HCT116 (cell line): ENCODE measurements at regions not wholly inside any gene's neighbourhood (a gene's known extent, or its start where the extent isn't known, plus 50 kb on each side); places are given as distances from the start of the nearest gene placed in this dataset.
A peak's percentile ranks its signal among the peaks of the same experiment; 100 is the strongest.

Experiments
- ATAC-seq: fragments of 200-7000 bp; cut with Tn5 transposase; 2 replicates; pipeline ENCODE4 v1.9.1; 2020; ENCODE audit warnings: mild to moderate bottlenecking, moderate library complexity
- BruUV-seq: library from RNA; stranded (reverse); fragments of 400-500 nt; replicated peaks from 2 replicates; lab custom pipeline; 2021; lab: Mats Ljungman, UMichigan
- CTCF ChIA-PET: fragments of 300-600 bp; sonication (Branson Sonifier 250); formaldehyde crosslinking; loops from one replicate; lab custom pipeline; 2021; ENCODE audit warnings: antibody characterized with exemption; lab: Charles Lee
- POLR2A ChIA-PET: fragments of 300-600, 350-600 bp; sonication (Branson Sonifier 250); formaldehyde crosslinking; loops from one replicate; lab custom pipeline; 2021; ENCODE audit warnings: antibody characterized with exemption; lab: Charles Lee
- RAD21 ChIA-PET, 2 experiments: fragments of 300-600 bp; sonication (Branson Sonifier 250); formaldehyde crosslinking; loops; one replicate each; lab custom pipeline; 2023; ENCODE audit warnings: low total read pairs in 2 of 2; ENCODE audit not compliant: uncharacterized antibody in 2 of 2, unreplicated experiment in 2 of 2, low non-redundant PET in 1 of 2; lab: Charles Lee
- DNase-seq: peaks from one replicate; pipeline ENCODE4 v3.0.0-alpha.2; 2010; ENCODE audit warnings: low read depth, low spot score
- H2AFZ ChIP-seq: fragments of 200-600 bp; shearing (Covaris generic), sonication (generic); 2 replicates; pipeline ENCODE4 v1.6.1; 2017; ENCODE audit warnings: low read depth, mixed run types, mixed read lengths, antibody characterized with exemption, low read length; ENCODE audit not compliant: poor library complexity, severe bottlenecking
- H3K27ac ChIP-seq: 2 replicates; pipeline ENCODE4 v1.5.1; 2012; ENCODE audit warnings: low read depth, low read length
- H3K27me3 ChIP-seq: fragments of 200-600 bp; sonication (generic); 2 replicates; pipeline ENCODE4 v1.6.1; 2016; ENCODE audit warnings: mixed run types, low read length, mixed read lengths; ENCODE audit not compliant: insufficient read depth
- H3K36me3 ChIP-seq, 2 experiments: fragments of 200-500 bp in 1 of 2; fragments of 200-600 bp in 1 of 2; sonication (Bioruptor generic) in 1 of 2; sonication (generic) in 1 of 2; 2 replicates each; pipeline versions ENCODE4 v1.5.1 to v1.6.1; 2014 to 2016; ENCODE audit warnings: low read length in 2 of 2, inconsistent platforms in 1 of 2, mixed read lengths in 1 of 2, mixed run types in 1 of 2; ENCODE audit not compliant: insufficient read depth in 2 of 2, control insufficient read depth in 1 of 2
- H3K4me1 ChIP-seq, 2 experiments: fragments of 200-600 bp in 1 of 2; sonication (generic) in 1 of 2; 2 replicates each; pipeline versions ENCODE4 v1.5.1 to v1.6.1; 2012 to 2017; ENCODE audit warnings: low read length in 2 of 2, inconsistent platforms in 1 of 2, mild to moderate bottlenecking in 1 of 2, mixed read lengths in 1 of 2, mixed run types in 1 of 2, moderate library complexity in 1 of 2; ENCODE audit not compliant: insufficient read depth in 2 of 2, control insufficient read depth in 1 of 2
- H3K4me2 ChIP-seq: fragments of 200-600 bp; sonication (generic); 2 replicates; pipeline ENCODE4 v1.6.1; 2017; ENCODE audit warnings: mixed run types, low read length, mixed read lengths
- H3K4me3 ChIP-seq, 2 experiments: fragments of 200-600 bp in 1 of 2; sonication (generic) in 1 of 2; replicated peaks in 1 of 2; 2 replicates each; pipeline ENCODE4 v1.5.1; 2011 to 2016; ENCODE audit warnings: low read length in 2 of 2, control low read depth in 1 of 2, low read depth in 1 of 2, mild to moderate bottlenecking in 1 of 2, mixed read lengths in 1 of 2, mixed run types in 1 of 2
- H3K79me2 ChIP-seq: fragments of 200-600 bp; sonication (generic); 2 replicates; pipeline ENCODE4 v1.6.1; 2017; ENCODE audit warnings: mild to moderate bottlenecking, mixed run types, low read length, moderate library complexity, mixed read lengths; ENCODE audit not compliant: insufficient read depth
- H3K9ac ChIP-seq: fragments of 200-600 bp; sonication (generic); 2 replicates; pipeline ENCODE4 v1.6.1; 2016; ENCODE audit warnings: low read length, mixed read lengths
- H3K9me2 ChIP-seq: fragments of 200-600 bp; sonication (generic), shearing (Covaris generic); 2 replicates; pipeline ENCODE4 v1.6.1; 2017; ENCODE audit warnings: mixed run types, mild to moderate bottlenecking, moderate library complexity; ENCODE audit not compliant: insufficient read depth
- H3K9me3 ChIP-seq, 2 experiments: fragments of 200-500 bp in 1 of 2; fragments of 200-600 bp in 1 of 2; sonication (Bioruptor generic) in 1 of 2; sonication (generic) in 1 of 2; 2 replicates each; pipeline ENCODE4 v1.6.1; 2014 to 2017; ENCODE audit warnings: low read length in 2 of 2, mixed read lengths in 2 of 2, inconsistent platforms in 1 of 2, low read depth in 1 of 2, mild to moderate bottlenecking in 1 of 2, mixed run types in 1 of 2, moderate library complexity in 1 of 2; ENCODE audit not compliant: control insufficient read depth in 1 of 2, insufficient read depth in 1 of 2
- H4K20me1 ChIP-seq: fragments of 200-600 bp; sonication (generic), shearing (Covaris generic); 2 replicates; pipeline ENCODE4 v1.6.1; 2017; ENCODE audit warnings: mixed run types, mild to moderate bottlenecking, moderate library complexity; ENCODE audit not compliant: insufficient read depth
- CEBPB ChIP-seq: IDR thresholded peaks from 2 replicates; pipeline ENCODE4 v1.6.1; 2012; ENCODE audit warnings: low read depth
- ELF1 ChIP-seq: IDR thresholded peaks from 2 replicates; pipeline ENCODE4 v1.6.1; 2012; ENCODE audit warnings: low read depth, borderline replicate concordance
- POLR2A ChIP-seq: IDR thresholded peaks from 2 replicates; pipeline ENCODE4 v1.7.0; 2011; ENCODE audit warnings: borderline replicate concordance; ENCODE audit not compliant: insufficient read depth, insufficient read length; ENCODE audit errors: extremely low read depth
- SRF ChIP-seq: IDR thresholded peaks from 2 replicates; pipeline ENCODE4 v1.6.1; 2012; ENCODE audit warnings: low read depth
- intact Hi-C: fragments of 100-400 bp; cut with micrococcal nuclease; formaldehyde crosslinking; loops from 2 replicates; pipeline ENCODE4 v1.10.0; 2022
- TF ChIP-seq, protein P1 (sequence below): IDR thresholded peaks from 2 replicates; pipeline ENCODE4 v1.6.1; 2012; ENCODE audit warnings: low read depth
- TF ChIP-seq, protein P2 (sequence below): IDR thresholded peaks from 2 replicates; pipeline ENCODE4 v1.6.1; 2012

DNA sequence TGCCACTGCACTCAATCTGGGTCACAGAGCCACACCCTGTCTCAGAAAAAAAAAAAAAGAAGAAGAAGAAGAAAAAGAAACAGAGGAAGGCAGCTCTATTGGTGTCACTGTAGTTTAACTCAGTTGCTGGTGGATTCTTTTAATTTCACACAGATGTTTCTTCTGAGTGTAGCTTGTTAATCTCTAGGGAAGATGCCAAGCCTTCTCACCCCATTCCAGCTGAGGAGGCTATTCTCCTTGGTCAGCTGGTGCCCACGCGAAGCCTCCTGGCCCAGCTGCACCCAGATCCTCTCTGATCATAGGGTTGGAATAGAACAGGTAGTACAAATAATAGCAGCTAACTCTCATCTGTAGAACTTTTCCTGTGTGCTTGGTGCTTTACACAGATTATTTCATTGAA is 113.8 kb upstream of the SPRY4 start:
- no peaks in the 10 kb centered on the region for H3K27me3 ChIP-seq
- POLR2A ChIA-PET, result interaction anchor here (1.1 to 1.3 kb wide), 2 partner anchors 75 to 82 kb away, joined by 3 to 10 read pairs; no protein-coding TSS in a partner anchor

More for the DNA sequence above, 113.8 kb upstream of the SPRY4 start:
- DNase-seq (no peak), ATAC-seq (no peak)
- H3K9me3 ChIP-seq, result no peaks in the 10 kb centered on the region
- no peak overlapping the region for H2AFZ ChIP-seq
- no peaks in the 10 kb centered on the region for H3K79me2 ChIP-seq
- no TSS peak for BruUV-seq
- CTCF ChIA-PET, result interaction anchor here (1.0 kb wide), 1 partner anchor 110 kb away, joined by 4 read pairs; no protein-coding TSS in a partner anchor
- H3K27ac ChIP-seq, result no peak overlapping the region
- no peaks in the 10 kb centered on the region for H3K36me3 ChIP-seq
- no peak for TF ChIP-seq ELF1
- no peak for TF ChIP-seq SRF
- no peak for TF ChIP-seq CEBPB
- TF ChIP-seq, protein P1, sequence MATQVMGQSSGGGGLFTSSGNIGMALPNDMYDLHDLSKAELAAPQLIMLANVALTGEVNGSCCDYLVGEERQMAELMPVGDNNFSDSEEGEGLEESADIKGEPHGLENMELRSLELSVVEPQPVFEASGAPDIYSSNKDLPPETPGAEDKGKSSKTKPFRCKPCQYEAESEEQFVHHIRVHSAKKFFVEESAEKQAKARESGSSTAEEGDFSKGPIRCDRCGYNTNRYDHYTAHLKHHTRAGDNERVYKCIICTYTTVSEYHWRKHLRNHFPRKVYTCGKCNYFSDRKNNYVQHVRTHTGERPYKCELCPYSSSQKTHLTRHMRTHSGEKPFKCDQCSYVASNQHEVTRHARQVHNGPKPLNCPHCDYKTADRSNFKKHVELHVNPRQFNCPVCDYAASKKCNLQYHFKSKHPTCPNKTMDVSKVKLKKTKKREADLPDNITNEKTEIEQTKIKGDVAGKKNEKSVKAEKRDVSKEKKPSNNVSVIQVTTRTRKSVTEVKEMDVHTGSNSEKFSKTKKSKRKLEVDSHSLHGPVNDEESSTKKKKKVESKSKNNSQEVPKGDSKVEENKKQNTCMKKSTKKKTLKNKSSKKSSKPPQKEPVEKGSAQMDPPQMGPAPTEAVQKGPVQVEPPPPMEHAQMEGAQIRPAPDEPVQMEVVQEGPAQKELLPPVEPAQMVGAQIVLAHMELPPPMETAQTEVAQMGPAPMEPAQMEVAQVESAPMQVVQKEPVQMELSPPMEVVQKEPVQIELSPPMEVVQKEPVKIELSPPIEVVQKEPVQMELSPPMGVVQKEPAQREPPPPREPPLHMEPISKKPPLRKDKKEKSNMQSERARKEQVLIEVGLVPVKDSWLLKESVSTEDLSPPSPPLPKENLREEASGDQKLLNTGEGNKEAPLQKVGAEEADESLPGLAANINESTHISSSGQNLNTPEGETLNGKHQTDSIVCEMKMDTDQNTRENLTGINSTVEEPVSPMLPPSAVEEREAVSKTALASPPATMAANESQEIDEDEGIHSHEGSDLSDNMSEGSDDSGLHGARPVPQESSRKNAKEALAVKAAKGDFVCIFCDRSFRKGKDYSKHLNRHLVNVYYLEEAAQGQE, result no peak
- TF ChIP-seq POLR2A, result no peak
- TF ChIP-seq, protein P2, sequence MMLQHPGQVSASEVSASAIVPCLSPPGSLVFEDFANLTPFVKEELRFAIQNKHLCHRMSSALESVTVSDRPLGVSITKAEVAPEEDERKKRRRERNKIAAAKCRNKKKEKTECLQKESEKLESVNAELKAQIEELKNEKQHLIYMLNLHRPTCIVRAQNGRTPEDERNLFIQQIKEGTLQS, result no peak
- H3K4me1 ChIP-seq, result peaks cover 79 to 88% of the 10 kb centered on the region in 2 experiments
- RAD21 ChIA-PET, result no interaction called here
- H4K20me1 ChIP-seq, result no peaks in the 10 kb centered on the region
- H3K9ac ChIP-seq, result peak overlapping the region; percentile 5; the same call in 1 of the 2 replicates
- H3K4me3 ChIP-seq, result no peak overlapping the region
- no peaks in the 10 kb centered on the region for H3K9me2 ChIP-seq
- H3K4me2 ChIP-seq, result peak overlapping the region; percentile 8; the same call in 1 of the 2 replicates
- intact Hi-C loops, result no loop called here
